ENCODE measurements at regions not wholly inside any gene's neighbourhood (a gene's known extent, or its start where the extent isn't known, plus 50 kb on each side); places are given as distances from the start of the nearest gene placed in this dataset.
"Not testable (repeated sequence)": the region's sequence is repeated elsewhere in the genome, so short reads cannot be mapped to it uniquely, and the experiment has no call there.

- TF ChIP-seq ZNF704 (tag by site-specific recombination; IDR thresholded peaks at IDR 0.05), result no peak
- no peak for TF ChIP-seq PRDM1 (tag by site-specific recombination; IDR thresholded peaks at IDR 0.05)
- TF ChIP-seq ZNF513 (tag by site-specific recombination; IDR thresholded peaks at IDR 0.05), result no peak
- TF ChIP-seq ZNF202 (tag by site-specific recombination; IDR thresholded peaks at IDR 0.05; ENCODE audit: borderline replicate concordance), result no peak
- TF ChIP-seq ZNF558 (tag by site-specific recombination; IDR thresholded peaks at IDR 0.05), result no peak
- TF ChIP-seq ZNF10 (tag by site-specific recombination; IDR thresholded peaks at IDR 0.05), result no peak
- TF ChIP-seq ZBTB26 (tag by site-specific recombination; optimal IDR thresholded peaks at IDR 0.05), result no peak
These were observed 146.5 kb upstream of the C1GALT1 start (continued) for GRCh38 chr7:7035851-7036250.

GRCh38 chr7:7042286-7042893, 140.0 kb upstream of the C1GALT1 start:
- H3K27ac ChIP-seq (ENCODE audit: extremely low read depth, low read depth, low read length); H3K4me1 ChIP-seq (ENCODE audit: control insufficient read depth, insufficient read depth, low read length); H3K9me3 ChIP-seq (ENCODE audit: control insufficient read depth, insufficient read depth, low read depth, low read length); H3K36me3 ChIP-seq (ENCODE audit: control insufficient read depth in 2 of 2, insufficient read depth in 1 of 2, low read length in 2 of 2); POLR2A ChIA-PET; H3K4me3 ChIP-seq (ENCODE audit: low read depth, low read length): not testable (repeated sequence)
- CTCF ChIA-PET, result interaction anchor here (1.1 kb wide), 1 partner anchor 381 kb away, joined by 3 read pairs; no protein-coding TSS in a partner anchor

- no peaks in the 10 kb centered on the region for H3K36me3 ChIP-seq (ENCODE audit: control insufficient read depth in 2 of 2, insufficient read depth in 1 of 2, low read length in 2 of 2)
- no peak overlapping the region for H3K4me3 ChIP-seq (ENCODE audit: low read depth, low read length)
- no peak for TF ChIP-seq ZNF112 (tag by site-specific recombination; IDR thresholded peaks at IDR 0.05)
- no peak for TF ChIP-seq ZNF366 (tag by site-specific recombination; conservative IDR thresholded peaks at IDR 0.05)
- H3K4me1 ChIP-seq (ENCODE audit: control insufficient read depth, insufficient read depth, low read length), result no peaks in the 10 kb centered on the region
- ChIA-PET POLR2A (no interaction called here), CTCF (no interaction called here)
- H3K9me3 ChIP-seq (ENCODE audit: control insufficient read depth, insufficient read depth, low read depth, low read length), result no peaks in the 10 kb centered on the region
- H3K27ac ChIP-seq (ENCODE audit: extremely low read depth, low read depth, low read length), result no peak overlapping the region
These were observed 137.5 kb upstream of the C1GALT1 start for GRCh38 chr7:7044806-7045205.

GRCh38 chr7:7048213-7048612, 134.1 kb upstream of the C1GALT1 start:
- no peak overlapping the region for H3K4me3 ChIP-seq (ENCODE audit: low read depth, low read length)
- TF ChIP-seq ZNF843 (tag by site-specific recombination; IDR thresholded peaks at IDR 0.05) (no peak), ZNF76 (tag by site-specific recombination; IDR thresholded peaks at IDR 0.05; ENCODE audit: borderline replicate concordance, low read depth) (no peak), ZNF768 (tag by site-specific recombination; IDR thresholded peaks at IDR 0.05) (no peak)
- POLR2A ChIA-PET, result no interaction called here

GRCh38 chr7:7051206-7051877, 131.0 kb upstream of the C1GALT1 start:
- TF ChIP-seq PRDM6 (tag by site-specific recombination; IDR thresholded peaks at IDR 0.05) (no peak), ZNF692 (tag by site-specific recombination; IDR thresholded peaks at IDR 0.05) (no peak), ZNF449 (tag by site-specific recombination; IDR thresholded peaks at IDR 0.05) (no peak)
- POLR2A ChIA-PET, result no interaction called here
- Histone ChIP-seq H3K4me1 (ENCODE audit: control insufficient read depth, insufficient read depth, low read length) (no peaks in the 10 kb centered on the region), H3K27ac (ENCODE audit: extremely low read depth, low read depth, low read length) (no peak overlapping the region), H3K9me3 (ENCODE audit: control insufficient read depth, insufficient read depth, low read depth, low read length) (no peaks in the 10 kb centered on the region), H3K4me3 (ENCODE audit: low read depth, low read length) (no peak overlapping the region), H3K36me3 (ENCODE audit: control insufficient read depth in 2 of 2, insufficient read depth in 1 of 2, low read length in 2 of 2) (no peaks in the 10 kb centered on the region)
- CTCF ChIA-PET, result no interaction called here

More at GRCh38 chr7:7048213-7048612, 134.1 kb upstream of the C1GALT1 start:
- CTCF ChIA-PET, result no interaction called here
- H3K27ac ChIP-seq (ENCODE audit: extremely low read depth, low read depth, low read length), result no peak overlapping the region
- no peaks in the 10 kb centered on the region for H3K9me3 ChIP-seq (ENCODE audit: control insufficient read depth, insufficient read depth, low read depth, low read length)
- H3K36me3 ChIP-seq (ENCODE audit: control insufficient read depth in 2 of 2, insufficient read depth in 1 of 2, low read length in 2 of 2), result no peaks in the 10 kb centered on the region
- H3K4me1 ChIP-seq (ENCODE audit: control insufficient read depth, insufficient read depth, low read length), result no peaks in the 10 kb centered on the region
